ENCODE measurements at regions not wholly inside any gene's neighbourhood (a gene's known extent, or its start where the extent isn't known, plus 50 kb on each side); places are given as distances from the start of the nearest gene placed in this dataset.

DNA sequence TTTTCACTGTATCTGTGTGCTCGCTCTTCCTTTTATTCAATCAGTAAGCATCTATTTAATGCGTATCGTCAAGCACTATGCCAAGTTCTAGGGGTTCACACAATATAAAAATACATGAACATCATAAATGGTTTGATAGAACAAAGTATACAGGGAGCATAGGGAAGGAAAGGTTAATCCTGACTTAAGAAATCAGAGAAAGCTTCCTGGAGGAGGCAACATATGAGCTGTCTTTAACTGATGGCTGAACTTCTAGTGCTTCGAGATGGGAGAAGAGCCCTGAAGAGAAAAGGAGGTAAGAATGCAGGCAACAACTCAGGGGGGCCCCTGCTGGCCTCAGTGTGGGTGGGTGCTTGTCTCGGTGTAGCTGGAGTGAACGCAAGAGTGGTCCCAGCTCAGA is 63.6 kb upstream of the GALNT2 start:
- no peak for FAIRE-seq
- WGBS (ENCODE audit: missing lambda C conversion rate): 75% methylated on average over 6 of the region's 6 CpGs
- Histone ChIP-seq H3K27ac (no peak overlapping the region), H3K4me2 (no peak overlapping the region), H3K9me3 (no peaks in the 10 kb centered on the region), H3K4me1 (0 out of 3 replicates have a peak, but pooled peaks cover 4% of the 10 kb centered on the region), H3K4me3 (no peak overlapping the region)
- ChIA-PET POLR2A (no interaction called here), CTCF (interaction anchor here (1.0 to 1.1 kb wide), 2 partner anchors 12 to 342 kb away, joined by 3 read pairs; no protein-coding TSS in a partner anchor)
- DNase-seq (ENCODE audit: low read depth in 1 of 2, low spot score in 1 of 2): no peak
- TF ChIP-seq TFCP2L1 (CRISPR knock-in tag; IDR thresholded peaks at IDR 0.05) (no peak), MYC (IDR thresholded peaks at IDR 0.05; ENCODE audit: borderline replicate concordance, low read length) (no peak), ZFP36 (IDR thresholded peaks at IDR 0.05; ENCODE audit: borderline replicate concordance, partially characterized antibody) (peak; percentile 63)
- no peak for ATAC-seq

GRCh38 chr1:230005040-230005439 is 62.0 kb upstream of the GALNT2 start:
- H3K27ac ChIP-seq: no peak overlapping the region
- DNase-seq (ENCODE audit: low read depth in 1 of 2, low spot score in 1 of 2) (no peak), FAIRE-seq (no peak), ATAC-seq (no peak)
- no peak overlapping the region for H3K4me2 ChIP-seq
- no peak for TF ChIP-seq PHF8 (IDR thresholded peaks at IDR 0.05; ENCODE audit: borderline replicate concordance, low read depth)
- no peak for TF ChIP-seq KDM5A (IDR thresholded peaks at IDR 0.05)
- no peak for TF ChIP-seq GATA3 (IDR thresholded peaks at IDR 0.05; ENCODE audit: borderline replicate concordance)
- TF ChIP-seq ZFP36 (IDR thresholded peaks at IDR 0.05; ENCODE audit: borderline replicate concordance, partially characterized antibody): no peak
- TF ChIP-seq E2F6 (IDR thresholded peaks at IDR 0.05; ENCODE audit: borderline replicate concordance, low read depth): no peak
- no peak for TF ChIP-seq SREBF2 (IDR thresholded peaks at IDR 0.05)
- no peak for TF ChIP-seq CBX8 (IDR thresholded peaks at IDR 0.05)
- no peak for TF ChIP-seq CEBPB (IDR thresholded peaks at IDR 0.05)
- no peak for TF ChIP-seq EHF (CRISPR knock-in tag; IDR thresholded peaks at IDR 0.05)
- TF ChIP-seq RFX5 (IDR thresholded peaks at IDR 0.05): no peak
- TF ChIP-seq HOXB13 (CRISPR knock-in tag; IDR thresholded peaks at IDR 0.05; ENCODE audit: low read depth): no peak
- TF ChIP-seq HEYL (CRISPR knock-in tag; IDR thresholded peaks at IDR 0.05): no peak
- no peak for TF ChIP-seq ATOH8 (CRISPR knock-in tag; IDR thresholded peaks at IDR 0.05; ENCODE audit: low read depth)
- no peak for TF ChIP-seq RARB (CRISPR knock-in tag; IDR thresholded peaks at IDR 0.05)
- TF ChIP-seq HOXA7 (CRISPR knock-in tag; IDR thresholded peaks at IDR 0.05): no peak
- no peak for TF ChIP-seq HDAC2 (IDR thresholded peaks at IDR 0.05)
- TF ChIP-seq MAX (IDR thresholded peaks at IDR 0.05): no peak
- H3K9me3 ChIP-seq: no peaks in the 10 kb centered on the region
- POLR2A ChIA-PET: no interaction called here
- no peak overlapping the region for H3K4me3 ChIP-seq
- H3K4me1 ChIP-seq: no peaks in the 10 kb centered on the region
- CTCF ChIA-PET: interaction anchor here (0.6 kb wide), 1 partner anchor 894 kb away, joined by 3 read pairs; no protein-coding TSS in a partner anchor
- WGBS (ENCODE audit: missing lambda C conversion rate): 68% methylated on average over 8 of the region's 8 CpGs

GRCh38 chr1:230008721-230009120 is 58.3 kb upstream of the GALNT2 start:
- 65% methylated on average over 4 of the region's 4 CpGs for WGBS (ENCODE audit: missing lambda C conversion rate)
- no peaks in the 10 kb centered on the region for H3K4me1 ChIP-seq
- TF ChIP-seq CBX2 (IDR thresholded peaks at IDR 0.05; ENCODE audit: borderline replicate concordance, low read depth) (no peak), MAFK (IDR thresholded peaks at IDR 0.05; ENCODE audit: partially characterized antibody) (no peak), HOXB13 (CRISPR knock-in tag; IDR thresholded peaks at IDR 0.05; ENCODE audit: low read depth) (no peak), RNF2 (IDR thresholded peaks at IDR 0.05; ENCODE audit: borderline replicate concordance, low read depth) (no peak), NPAS2 (CRISPR knock-in tag; IDR thresholded peaks at IDR 0.05; ENCODE audit: borderline replicate concordance) (no peak), ESRRA (IDR thresholded peaks at IDR 0.05; ENCODE audit: borderline replicate concordance, low read length) (no peak), CTCF (IDR thresholded peaks at IDR 0.05) (no peak), CHD2 (IDR thresholded peaks at IDR 0.05; ENCODE audit: low read length, partially characterized antibody) (no peak), REST (IDR thresholded peaks at IDR 0.05) (no peak)
- POLR2A ChIA-PET: no interaction called here
- no peaks in the 10 kb centered on the region for H3K9me3 ChIP-seq
- ATAC-seq (no peak), FAIRE-seq (no peak), DNase-seq (ENCODE audit: low read depth in 1 of 2, low spot score in 1 of 2) (no peak)
- H3K4me3 ChIP-seq: no peak overlapping the region
- H3K27ac ChIP-seq: no peak overlapping the region
- CTCF ChIA-PET: no interaction called here
- H3K4me2 ChIP-seq: no peak overlapping the region
